ENCODE measurements at regions not wholly inside any gene's neighbourhood (a gene's known extent, or its start where the extent isn't known, plus 50 kb on each side); places are given as distances from the start of the nearest gene placed in this dataset.
"Not testable (repeated sequence)": the region's sequence is repeated elsewhere in the genome, so short reads cannot be mapped to it uniquely, and the experiment has no call there.

GRCh38 chr12:65739606-65740005 lies 84.7 kb upstream of the HMGA2 start:
- DNase-seq (ENCODE audit: low spot score), result no peak

DNA sequence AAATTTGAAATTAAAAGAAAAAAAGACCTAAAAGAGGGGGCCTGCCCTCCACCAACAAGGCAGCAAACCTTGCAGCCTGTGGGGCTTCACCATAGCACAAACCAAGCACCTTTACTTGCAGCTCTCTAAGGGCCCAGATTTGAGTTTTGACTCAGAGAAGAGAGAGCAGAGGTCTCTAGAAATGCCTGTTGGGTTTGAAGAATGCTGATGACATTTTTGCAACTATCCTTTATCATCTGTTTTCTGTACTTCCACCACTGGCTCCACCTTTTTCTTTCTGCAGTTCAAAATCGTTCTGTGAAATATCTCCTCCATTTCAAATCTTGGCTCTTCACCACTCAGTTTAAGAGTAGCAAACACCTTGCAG lies 83.8 kb upstream of the HMGA2 start:
- no peak for DNase-seq (ENCODE audit: low spot score)

DNA sequence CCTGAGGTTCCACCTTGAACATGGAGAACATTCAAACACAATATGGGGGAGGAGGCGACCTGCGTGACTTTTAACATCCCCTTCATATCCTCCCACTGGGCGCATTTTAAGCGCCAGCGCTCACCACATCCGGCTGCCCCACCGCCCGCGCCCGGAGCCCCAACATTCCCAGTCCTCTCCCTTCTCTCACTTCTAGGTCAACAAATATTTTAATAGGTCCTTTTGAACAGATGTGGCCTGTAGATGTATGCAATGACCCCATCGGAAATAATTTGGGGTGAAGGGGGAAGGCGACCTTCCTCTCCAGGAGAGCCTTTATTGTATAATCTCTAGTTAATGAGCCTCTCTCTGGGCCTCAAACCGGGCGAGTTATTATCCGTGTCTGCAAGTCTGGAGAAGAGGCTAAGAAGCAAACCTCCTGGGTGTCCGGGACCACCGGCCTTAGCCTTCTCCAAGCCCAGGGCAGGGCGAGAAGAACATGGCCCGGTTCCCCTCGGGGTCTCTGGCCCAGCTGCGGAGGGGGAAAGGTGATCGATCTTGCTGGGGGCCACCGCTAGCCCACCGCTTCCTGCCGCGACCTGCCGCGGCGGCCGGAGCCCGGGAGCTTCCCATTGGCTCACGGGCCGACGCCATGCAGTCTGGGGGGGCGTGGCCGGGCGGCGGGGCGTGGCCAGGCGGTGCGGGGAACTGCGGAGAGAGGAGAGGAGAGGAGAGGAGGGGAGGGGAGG lies 83.2 kb upstream of the HMGA2 start:
- peak; percentile 95 for DNase-seq (ENCODE audit: low spot score)

- DNase-seq (ENCODE audit: low spot score), result peak; percentile 56
These were observed 82.6 kb upstream of the HMGA2 start for GRCh38 chr12:65741656-65742017.

GRCh38 chr12:65742018-65743010 lies 82.0 kb upstream of the HMGA2 start:
- peak; percentile 77 for DNase-seq (ENCODE audit: low spot score)

- DNase-seq (ENCODE audit: low spot score), result not testable (repeated sequence)
These were observed 79.9 kb upstream of the HMGA2 start for GRCh38 chr12:65744236-65744840.

DNA sequence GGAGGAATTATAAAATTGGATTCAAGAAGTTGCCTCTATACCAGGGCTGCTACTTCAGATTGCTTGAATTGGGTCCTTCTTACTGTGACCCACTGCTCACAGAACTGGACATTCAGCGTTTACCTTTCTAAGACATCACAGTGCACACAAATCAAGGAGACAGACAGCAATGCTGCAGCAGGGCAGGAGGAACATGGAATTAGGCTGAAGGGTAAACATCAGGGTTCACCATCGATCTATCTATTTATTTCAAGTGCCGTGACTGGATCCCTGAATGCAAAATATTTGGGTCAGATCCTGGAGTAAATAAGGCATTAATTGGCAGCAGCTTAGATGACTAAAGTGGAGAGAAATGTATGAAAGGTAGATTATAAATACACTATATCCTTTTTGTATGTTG lies 76.9 kb upstream of the HMGA2 start:
- DNase-seq (ENCODE audit: low spot score), result no peak

GRCh38 chr12:65748332-65748731 lies 76.0 kb upstream of the HMGA2 start:
- DNase-seq (ENCODE audit: low spot score), result no peak

- DNase-seq (ENCODE audit: low spot score), result no peak
These were observed 70.0 kb upstream of the HMGA2 start for GRCh38 chr12:65754290-65754689.

GRCh38 chr12:65754744-65755595 lies 69.3 kb upstream of the HMGA2 start:
- no peak for DNase-seq (ENCODE audit: low spot score)

GRCh38 chr12:65755596-65755978 lies 68.7 kb upstream of the HMGA2 start:
- no peak for DNase-seq (ENCODE audit: low spot score)

- no peak for DNase-seq (ENCODE audit: low spot score)
These were observed 68.0 kb upstream of the HMGA2 start for GRCh38 chr12:65756267-65756666.

DNA sequence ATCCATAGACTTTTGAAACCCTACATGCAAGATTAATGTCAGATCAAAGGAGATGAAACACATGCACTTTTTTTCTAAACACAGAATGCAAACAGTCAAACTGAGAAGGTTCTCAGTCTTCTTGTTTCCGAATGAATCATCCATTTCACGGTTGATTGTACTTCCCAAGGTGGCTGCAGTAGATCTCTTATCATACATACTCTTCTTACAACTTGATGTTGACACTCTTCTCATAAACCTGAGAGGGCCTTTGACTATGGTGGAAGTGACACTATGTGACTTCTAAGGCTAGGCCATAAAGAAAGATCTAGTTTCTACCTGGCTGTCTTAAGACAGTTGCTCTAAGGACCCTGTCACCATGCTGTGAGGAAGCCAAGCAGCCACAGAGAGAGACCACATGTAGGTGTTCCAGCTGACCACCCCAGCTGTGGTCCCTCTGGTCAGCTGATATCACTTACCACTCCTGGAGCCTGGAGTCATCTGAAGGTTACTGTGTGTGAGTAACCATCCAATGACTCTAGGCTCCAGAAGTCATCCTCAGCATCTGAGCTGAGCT lies 67.2 kb upstream of the HMGA2 start:
- DNase-seq (ENCODE audit: low spot score), result no peak

DNA sequence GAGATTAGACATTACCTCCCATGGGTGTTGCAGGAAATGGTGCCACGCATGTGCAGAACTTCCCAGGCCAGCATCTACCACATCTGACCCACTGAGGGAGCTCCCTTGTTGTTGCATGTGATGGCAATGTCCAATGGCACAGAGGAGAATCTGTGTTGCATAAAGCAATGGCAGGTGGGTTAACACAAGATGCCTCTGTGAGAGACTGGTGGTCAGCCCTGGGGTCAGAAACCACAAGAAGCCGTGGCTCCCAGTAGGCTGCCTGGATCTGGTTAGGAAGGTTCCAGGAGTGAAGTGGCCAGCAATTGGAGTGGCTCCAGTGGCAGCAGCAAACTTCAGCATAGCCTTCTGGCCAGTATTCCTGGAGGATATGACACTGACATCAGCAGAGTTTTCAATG lies 65.9 kb upstream of the HMGA2 start:
- no peak for DNase-seq (ENCODE audit: low spot score)

DNA sequence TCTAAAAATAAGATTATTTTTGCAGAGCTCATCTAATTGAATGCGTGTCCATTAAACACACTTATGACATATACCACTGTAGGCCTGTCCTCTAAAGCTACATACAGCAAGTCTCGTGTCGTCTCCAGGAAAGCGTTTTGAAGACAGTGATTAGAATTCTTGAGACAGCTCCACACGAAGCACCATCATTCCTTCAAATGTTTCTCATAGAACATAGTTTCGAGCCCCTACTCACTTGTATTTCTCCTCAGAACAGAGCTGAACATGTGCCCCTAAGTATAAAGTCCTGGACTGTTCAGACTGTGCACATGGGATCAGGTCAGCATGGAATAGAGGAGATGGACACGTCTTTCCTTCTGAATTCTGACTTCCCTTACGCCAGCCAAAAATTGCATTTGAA lies 64.5 kb upstream of the HMGA2 start:
- DNase-seq (ENCODE audit: low spot score), result no peak

DNA sequence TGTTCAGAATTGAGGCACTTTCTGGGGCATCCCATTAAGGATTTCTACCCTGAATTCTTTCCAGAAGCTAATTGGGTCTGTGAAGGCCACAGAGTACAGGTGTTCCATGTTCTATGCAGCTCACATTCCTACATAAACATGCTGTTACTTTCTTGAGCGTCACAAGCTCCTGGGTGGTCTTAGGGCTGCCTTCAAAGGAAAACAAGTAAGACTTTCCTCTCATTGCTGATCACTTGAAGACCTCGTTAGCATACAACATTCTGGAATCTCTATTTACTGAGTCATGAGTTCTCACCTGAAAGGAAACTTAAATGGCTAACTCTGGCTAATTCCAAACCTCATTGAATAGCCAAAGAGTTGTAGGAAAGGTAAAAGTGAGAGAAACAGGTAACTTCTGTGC lies 63.0 kb upstream of the HMGA2 start:
- DNase-seq (ENCODE audit: low spot score), result no peak

DNA sequence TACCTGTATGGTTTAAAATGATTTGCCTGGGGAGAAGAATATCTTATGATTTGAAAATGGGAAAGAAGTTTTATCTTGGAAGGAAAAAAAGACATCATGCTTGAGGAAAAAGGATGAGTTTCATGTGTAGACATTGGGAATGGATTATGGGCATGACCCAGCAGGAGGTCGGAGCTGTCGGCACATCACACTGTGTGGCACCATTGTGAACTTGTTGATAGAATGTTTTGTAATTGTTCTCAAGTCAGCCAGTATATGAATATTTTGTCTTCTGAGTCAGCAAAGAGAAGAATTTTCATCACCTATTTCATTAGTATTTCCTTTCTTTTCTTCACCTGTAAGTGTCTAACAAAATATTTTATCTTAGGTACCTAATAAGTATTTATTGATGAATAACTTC lies 60.0 kb upstream of the HMGA2 start:
- DNase-seq (ENCODE audit: low spot score), result no peak

DNA sequence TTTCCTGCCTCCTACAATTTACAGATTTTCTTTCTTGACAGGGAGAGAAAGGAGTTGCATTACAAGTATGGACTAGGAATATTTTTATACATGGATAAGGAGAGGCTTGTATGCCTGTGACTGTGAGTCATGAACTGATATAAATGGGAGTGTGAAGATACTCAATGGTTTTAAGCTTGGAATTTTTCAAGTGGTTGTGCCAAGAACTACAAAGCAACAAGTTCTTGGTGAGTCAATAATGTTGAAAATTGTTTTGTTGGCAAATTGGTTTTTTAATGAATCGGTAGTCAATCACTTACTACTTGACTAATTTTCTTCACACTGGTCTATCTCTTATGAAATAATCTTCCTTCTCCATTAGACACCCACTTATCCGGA lies 58.9 kb upstream of the HMGA2 start:
- DNase-seq (ENCODE audit: low spot score), result peak; percentile 60

DNA sequence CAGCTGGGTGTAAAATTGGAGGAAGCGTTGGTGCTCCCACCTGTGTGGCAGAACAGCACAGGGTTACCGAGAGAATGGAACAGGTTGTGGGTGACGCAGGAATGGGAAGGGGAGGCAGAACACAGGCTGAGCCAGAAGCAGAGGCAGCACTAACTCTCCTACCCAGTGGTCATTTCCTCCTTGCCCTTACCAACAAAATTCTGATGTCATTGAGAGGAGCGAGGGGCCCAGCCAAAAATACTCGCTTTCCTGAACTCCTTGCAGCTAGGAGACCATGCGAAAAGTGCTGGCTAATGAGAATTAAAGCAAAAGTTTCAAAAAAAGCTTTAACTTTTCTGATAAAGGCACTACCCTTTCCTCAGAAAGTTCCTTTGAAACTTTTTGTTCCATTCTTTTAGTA lies 54.4 kb upstream of the HMGA2 start:
- DNase-seq (ENCODE audit: low spot score), result no peak

Measured in GM03348 (cell line).